Activated naive CD8-positive, alpha-beta T cell treated with anti-CD3 and anti-CD28 coated beads for 36 hours (primary cell): ENCODE measurements at regions not wholly inside any gene's neighbourhood (a gene's known extent, or its start where the extent isn't known, plus 50 kb on each side); places are given as distances from the start of the nearest gene placed in this dataset.

ENCODE experiments used
- DNase-seq: peaks from one replicate; pipeline ENCODE4 v3.0.0; 2021
- H3K27ac Mint-ChIP-seq: one replicate; pipeline ENCODE4 v1.8.0; 2022; ENCODE audit warnings: mild to moderate bottlenecking, moderate library complexity, mixed read lengths
- H3K27me3 Mint-ChIP-seq: one replicate; pipeline ENCODE4 v1.8.0; 2022; ENCODE audit warnings: mild to moderate bottlenecking, mixed read lengths
- H3K36me3 Mint-ChIP-seq: one replicate; pipeline ENCODE4 v1.8.0; 2021; ENCODE audit warnings: mild to moderate bottlenecking, mixed read lengths
- H3K4me1 Mint-ChIP-seq: one replicate; pipeline ENCODE4 v1.8.0; 2021; ENCODE audit warnings: mixed read lengths
- H3K4me3 Mint-ChIP-seq: one replicate; pipeline ENCODE4 v1.8.0; 2022; ENCODE audit warnings: mild to moderate bottlenecking, moderate library complexity, mixed read lengths
- H3K9me3 Mint-ChIP-seq: one replicate; pipeline ENCODE4 v1.8.0; 2022; ENCODE audit warnings: mixed read lengths

GRCh38 chr11:70730411-70730810 is 332.1 kb downstream of the CTTN start:
- Mint-ChIP-seq H3K4me1 (no peaks in the 10 kb centered on the region), H3K27me3 (no peaks in the 10 kb centered on the region)

GRCh38 chr11:70731271-70732022 is 333.1 kb downstream of the CTTN start:
- Mint-ChIP-seq H3K36me3 (no peaks in the 10 kb centered on the region), H3K4me1 (no peaks in the 10 kb centered on the region), H3K27me3 (no peaks in the 10 kb centered on the region), H3K27ac (no peak overlapping the region), H3K9me3 (peaks cover 5% of the 10 kb centered on the region), H3K4me3 (no peak overlapping the region)
- DNase-seq: no peak

More at GRCh38 chr11:70730411-70730810, 332.1 kb downstream of the CTTN start:
- Mint-ChIP-seq H3K9me3 (peaks cover 5% of the 10 kb centered on the region), H3K27ac (no peak overlapping the region), H3K4me3 (no peak overlapping the region), H3K36me3 (no peaks in the 10 kb centered on the region)
- no peak for DNase-seq

GRCh38 chr11:70732023-70732880 is 333.9 kb downstream of the CTTN start:
- H3K9me3 Mint-ChIP-seq: no peaks in the 10 kb centered on the region
- no peak for DNase-seq
- no peaks in the 10 kb centered on the region for H3K27me3 Mint-ChIP-seq
- no peaks in the 10 kb centered on the region for H3K4me1 Mint-ChIP-seq
- no peak overlapping the region for H3K27ac Mint-ChIP-seq
- no peak overlapping the region for H3K4me3 Mint-ChIP-seq
- no peaks in the 10 kb centered on the region for H3K36me3 Mint-ChIP-seq

- no peaks in the 10 kb centered on the region for H3K4me1 Mint-ChIP-seq
- no peaks in the 10 kb centered on the region for H3K27me3 Mint-ChIP-seq
- no peaks in the 10 kb centered on the region for H3K9me3 Mint-ChIP-seq
- H3K4me3 Mint-ChIP-seq: no peak overlapping the region
- H3K27ac Mint-ChIP-seq: no peak overlapping the region
- no peak for DNase-seq
- no peaks in the 10 kb centered on the region for H3K36me3 Mint-ChIP-seq
These were observed 334.5 kb downstream of the CTTN start for GRCh38 chr11:70732881-70733196.

GRCh38 chr11:70733327-70734325 is 335.3 kb downstream of the CTTN start:
- Mint-ChIP-seq H3K4me3 (no peak overlapping the region), H3K4me1 (no peaks in the 10 kb centered on the region), H3K9me3 (no peaks in the 10 kb centered on the region), H3K36me3 (no peaks in the 10 kb centered on the region), H3K27me3 (no peaks in the 10 kb centered on the region), H3K27ac (no peak overlapping the region)
- no peak for DNase-seq

GRCh38 chr11:70734379-70734778 is 336.1 kb downstream of the CTTN start:
- Mint-ChIP-seq H3K36me3 (no peaks in the 10 kb centered on the region), H3K4me1 (no peaks in the 10 kb centered on the region), H3K27ac (no peak overlapping the region), H3K27me3 (no peaks in the 10 kb centered on the region), H3K9me3 (no peaks in the 10 kb centered on the region), H3K4me3 (no peak overlapping the region)
- no peak for DNase-seq

GRCh38 chr11:70734911-70735310 is 336.6 kb downstream of the CTTN start:
- no peaks in the 10 kb centered on the region for H3K36me3 Mint-ChIP-seq
- no peaks in the 10 kb centered on the region for H3K9me3 Mint-ChIP-seq
- H3K27me3 Mint-ChIP-seq: no peaks in the 10 kb centered on the region
- no peak overlapping the region for H3K4me3 Mint-ChIP-seq
- no peaks in the 10 kb centered on the region for H3K4me1 Mint-ChIP-seq
- H3K27ac Mint-ChIP-seq: no peak overlapping the region
- no peak for DNase-seq

GRCh38 chr11:70735976-70736375 is 337.6 kb downstream of the CTTN start:
- H3K4me1 Mint-ChIP-seq: no peaks in the 10 kb centered on the region
- no peak for DNase-seq
- no peak overlapping the region for H3K4me3 Mint-ChIP-seq
- no peaks in the 10 kb centered on the region for H3K9me3 Mint-ChIP-seq
- no peaks in the 10 kb centered on the region for H3K27me3 Mint-ChIP-seq
- H3K36me3 Mint-ChIP-seq: no peaks in the 10 kb centered on the region
- H3K27ac Mint-ChIP-seq: no peak overlapping the region

GRCh38 chr11:70736461-70736860 is 338.1 kb downstream of the CTTN start:
- H3K4me1 Mint-ChIP-seq: no peaks in the 10 kb centered on the region

GRCh38 chr11:70736937-70737640 is 338.8 kb downstream of the CTTN start:
- no peak for DNase-seq
- no peaks in the 10 kb centered on the region for H3K36me3 Mint-ChIP-seq
- H3K27ac Mint-ChIP-seq: no peak overlapping the region
- H3K27me3 Mint-ChIP-seq: peaks cover under 1% of the 10 kb centered on the region
- no peaks in the 10 kb centered on the region for H3K4me1 Mint-ChIP-seq
- no peaks in the 10 kb centered on the region for H3K9me3 Mint-ChIP-seq
- H3K4me3 Mint-ChIP-seq: no peak overlapping the region

More at GRCh38 chr11:70736461-70736860, 338.1 kb downstream of the CTTN start:
- DNase-seq: no peak
- no peaks in the 10 kb centered on the region for H3K36me3 Mint-ChIP-seq
- no peak overlapping the region for H3K4me3 Mint-ChIP-seq
- no peaks in the 10 kb centered on the region for H3K9me3 Mint-ChIP-seq
- no peaks in the 10 kb centered on the region for H3K27me3 Mint-ChIP-seq
- no peak overlapping the region for H3K27ac Mint-ChIP-seq

- Mint-ChIP-seq H3K4me3 (no peak overlapping the region), H3K27ac (no peak overlapping the region), H3K27me3 (peaks cover 10% of the 10 kb centered on the region), H3K9me3 (no peaks in the 10 kb centered on the region), H3K36me3 (no peaks in the 10 kb centered on the region), H3K4me1 (peaks cover 2% of the 10 kb centered on the region)
- no peak for DNase-seq
These were observed 339.7 kb downstream of the CTTN start for GRCh38 chr11:70737816-70738630.

GRCh38 chr11:70738661-70739060 is 340.3 kb downstream of the CTTN start:
- Mint-ChIP-seq H3K27ac (no peak overlapping the region), H3K4me3 (no peak overlapping the region), H3K4me1 (peaks cover 2% of the 10 kb centered on the region), H3K36me3 (no peaks in the 10 kb centered on the region), H3K9me3 (no peaks in the 10 kb centered on the region), H3K27me3 (peaks cover 15% of the 10 kb centered on the region)
- DNase-seq: no peak

GRCh38 chr11:70739091-70739490 is 340.8 kb downstream of the CTTN start:
- DNase-seq: no peak
- H3K36me3 Mint-ChIP-seq: no peaks in the 10 kb centered on the region
- H3K4me3 Mint-ChIP-seq: no peak overlapping the region
- no peaks in the 10 kb centered on the region for H3K9me3 Mint-ChIP-seq
- no peak overlapping the region for H3K27ac Mint-ChIP-seq
- H3K27me3 Mint-ChIP-seq: peaks cover 17% of the 10 kb centered on the region
- peaks cover 2% of the 10 kb centered on the region for H3K4me1 Mint-ChIP-seq
